ENCODE measurements at regions not wholly inside any gene's neighbourhood (a gene's known extent, or its start where the extent isn't known, plus 50 kb on each side); places are given as distances from the start of the nearest gene placed in this dataset.

DNA sequence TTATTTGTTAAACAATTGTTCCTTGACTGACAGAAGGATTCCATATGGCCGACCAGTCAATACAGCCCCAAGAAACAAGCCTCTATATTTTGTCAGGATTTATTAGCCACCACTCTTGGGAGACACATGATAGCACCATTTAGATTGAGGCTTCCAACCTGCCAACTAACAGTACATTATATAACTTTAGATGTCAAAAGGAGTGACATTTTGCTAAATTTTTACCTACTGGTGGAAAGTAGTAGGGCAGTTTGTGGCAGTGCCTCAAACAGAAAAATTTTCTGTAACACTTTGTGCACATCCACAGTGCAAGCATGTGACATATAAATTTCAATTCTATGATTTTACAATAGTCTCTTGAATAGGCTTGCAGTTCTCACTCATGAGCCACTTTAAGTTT is 464.0 kb downstream of the TRIB2 start:
- no peak for DNase-seq
- Mint-ChIP-seq H3K4me1 (ENCODE audit: low read depth in 2 of 2) (no peaks in the 10 kb centered on the region), H3K27me3 (peaks cover 11% of the 10 kb centered on the region in 2 donors), H3K36me3 (ENCODE audit: insufficient read depth) (peaks cover 2% of the 10 kb centered on the region), H3K27ac (no peak overlapping the region), H3K4me3 (no peak overlapping the region), H3K9me3 (peaks cover 2 to 8% of the 10 kb centered on the region in 2 donors)
- ATAC-seq (replicated peaks): no peak

DNA sequence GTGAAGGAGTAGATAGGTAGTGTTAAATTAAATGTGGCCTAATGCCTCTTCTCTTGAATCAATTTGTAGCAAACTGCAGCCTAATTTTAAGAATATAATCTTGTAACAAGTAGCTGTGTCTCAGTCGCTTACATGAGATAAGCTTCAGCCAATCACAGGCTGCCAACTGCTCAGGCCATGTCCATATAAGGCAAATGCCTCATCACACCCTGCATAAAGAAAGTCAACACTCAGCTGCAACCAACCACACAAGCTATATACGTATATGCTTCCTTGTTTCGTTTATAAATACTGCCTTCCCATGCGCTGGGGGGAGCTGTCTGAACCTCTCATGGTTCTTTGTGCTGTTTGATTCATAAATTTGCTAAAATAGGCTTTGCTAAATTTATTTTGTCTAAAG is 476.3 kb downstream of the TRIB2 start:
- H3K4me1 Mint-ChIP-seq (ENCODE audit: low read depth in 2 of 2): no peaks in the 10 kb centered on the region
- DNase-seq (no peak), ATAC-seq (replicated peaks) (no peak)
- no peak overlapping the region for H3K4me3 Mint-ChIP-seq
- no peaks in the 10 kb centered on the region for H3K9me3 Mint-ChIP-seq
- peaks cover 0 to 8% of the 10 kb centered on the region in 2 donors for H3K27me3 Mint-ChIP-seq
- no peak overlapping the region for H3K27ac Mint-ChIP-seq
- H3K36me3 Mint-ChIP-seq (ENCODE audit: insufficient read depth): no peaks in the 10 kb centered on the region

DNA sequence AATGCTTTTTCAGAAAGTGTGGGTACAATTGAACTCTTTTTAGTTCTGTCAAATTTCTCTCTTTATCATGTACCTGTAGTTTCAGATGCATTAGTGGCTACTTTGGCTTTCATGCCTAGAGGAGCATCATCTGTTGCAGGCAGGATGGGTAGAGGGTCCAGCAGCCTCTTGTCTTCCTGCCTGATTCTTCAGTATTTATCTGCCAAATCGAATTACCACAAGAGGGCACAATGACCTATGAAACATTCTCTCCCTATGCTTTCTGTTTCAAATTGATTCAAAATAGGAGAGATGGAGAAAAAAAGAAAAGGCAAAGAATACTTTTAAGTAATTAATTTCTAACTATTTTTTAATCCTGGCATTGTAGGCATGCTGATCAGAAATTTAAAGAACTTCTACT is 477.2 kb downstream of the TRIB2 start:
- Mint-ChIP-seq H3K4me1 (ENCODE audit: low read depth in 2 of 2) (no peaks in the 10 kb centered on the region), H3K4me3 (no peak overlapping the region), H3K36me3 (ENCODE audit: insufficient read depth) (no peaks in the 10 kb centered on the region), H3K27ac (no peak overlapping the region), H3K27me3 (peaks cover 0 to 8% of the 10 kb centered on the region in 2 donors), H3K9me3 (no peaks in the 10 kb centered on the region)
- no peak for ATAC-seq (replicated peaks)
- DNase-seq: no peak

DNA sequence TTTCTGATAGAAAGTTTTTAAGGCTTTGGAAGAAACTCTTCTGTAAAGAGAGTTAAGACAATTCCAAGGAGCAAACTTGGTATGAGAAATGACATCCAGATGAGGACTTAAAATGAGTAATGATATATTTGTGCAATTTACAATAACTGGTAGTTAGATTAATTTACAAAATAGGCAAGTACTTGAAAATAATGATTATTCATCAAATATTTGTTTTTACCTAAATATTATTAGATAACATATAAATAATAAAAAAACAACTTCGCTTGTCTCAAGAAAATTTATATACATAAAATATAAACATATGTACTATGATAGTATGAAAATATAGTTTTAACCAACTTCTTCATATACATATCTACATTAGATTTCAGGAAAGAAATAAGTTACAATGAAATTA is 478.5 kb downstream of the TRIB2 start:
- Mint-ChIP-seq H3K36me3 (ENCODE audit: insufficient read depth) (no peaks in the 10 kb centered on the region), H3K9me3 (no peaks in the 10 kb centered on the region), H3K27me3 (peaks cover 0 to 8% of the 10 kb centered on the region in 2 donors), H3K27ac (no peak overlapping the region), H3K4me1 (ENCODE audit: low read depth in 2 of 2) (no peaks in the 10 kb centered on the region), H3K4me3 (no peak overlapping the region)
- DNase-seq (no peak), ATAC-seq (replicated peaks) (no peak)

DNA sequence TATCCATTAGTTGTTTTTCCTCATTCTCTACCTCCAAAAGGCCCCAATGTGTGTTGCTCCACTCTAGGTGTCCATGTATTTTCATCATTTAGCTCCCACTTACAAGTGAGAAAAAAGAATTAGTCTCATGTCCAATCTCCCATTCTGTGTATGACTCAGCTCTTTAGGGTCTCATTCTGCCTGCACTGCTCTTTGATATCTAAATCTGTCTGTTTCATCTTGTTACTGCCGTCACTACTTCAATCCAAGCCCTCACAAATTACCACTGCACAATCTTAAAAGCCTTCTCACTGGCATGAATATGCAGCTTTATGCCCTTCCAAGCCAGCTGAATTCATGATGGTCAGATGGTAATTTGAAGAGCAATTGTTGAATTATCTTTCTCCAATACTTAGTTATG is 480.5 kb downstream of the TRIB2 start:
- H3K36me3 Mint-ChIP-seq (ENCODE audit: insufficient read depth): no peaks in the 10 kb centered on the region
- no peak for ATAC-seq (replicated peaks)
- no peaks in the 10 kb centered on the region for H3K9me3 Mint-ChIP-seq
- no peaks in the 10 kb centered on the region for H3K4me1 Mint-ChIP-seq (ENCODE audit: low read depth in 2 of 2)
- no peak overlapping the region for H3K4me3 Mint-ChIP-seq
- no peak for DNase-seq
- no peak overlapping the region for H3K27ac Mint-ChIP-seq
- H3K27me3 Mint-ChIP-seq: peaks cover 0 to 8% of the 10 kb centered on the region in 2 donors

DNA sequence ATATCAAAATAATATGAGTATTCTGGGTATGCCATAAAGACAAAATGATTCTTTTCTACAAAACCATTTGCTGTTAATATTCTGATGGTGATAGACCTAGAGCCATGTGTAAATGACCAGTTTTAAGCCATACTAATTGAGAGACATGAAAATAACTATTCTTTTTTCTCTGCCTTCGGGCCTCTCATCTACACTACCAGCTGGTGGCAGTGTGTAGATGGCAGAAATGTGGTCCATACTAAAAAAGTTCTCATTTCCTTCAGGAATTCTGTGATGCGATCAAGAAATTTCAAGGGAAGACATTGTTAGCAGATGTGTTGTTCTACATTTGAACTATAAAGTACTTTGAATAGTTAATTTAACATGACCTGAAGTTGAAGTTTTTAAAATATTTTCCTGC is 485.2 kb downstream of the TRIB2 start:
- ATAC-seq (replicated peaks) (no peak), DNase-seq (no peak)
- H3K36me3 Mint-ChIP-seq (ENCODE audit: insufficient read depth): no peaks in the 10 kb centered on the region
- H3K9me3 Mint-ChIP-seq: peaks cover 0 to 3% of the 10 kb centered on the region in 2 donors
- no peak overlapping the region for H3K27ac Mint-ChIP-seq
- H3K27me3 Mint-ChIP-seq: peaks cover 0 to 17% of the 10 kb centered on the region in 2 donors
- H3K4me3 Mint-ChIP-seq: no peak overlapping the region
- H3K4me1 Mint-ChIP-seq (ENCODE audit: low read depth in 2 of 2): no peaks in the 10 kb centered on the region

DNA sequence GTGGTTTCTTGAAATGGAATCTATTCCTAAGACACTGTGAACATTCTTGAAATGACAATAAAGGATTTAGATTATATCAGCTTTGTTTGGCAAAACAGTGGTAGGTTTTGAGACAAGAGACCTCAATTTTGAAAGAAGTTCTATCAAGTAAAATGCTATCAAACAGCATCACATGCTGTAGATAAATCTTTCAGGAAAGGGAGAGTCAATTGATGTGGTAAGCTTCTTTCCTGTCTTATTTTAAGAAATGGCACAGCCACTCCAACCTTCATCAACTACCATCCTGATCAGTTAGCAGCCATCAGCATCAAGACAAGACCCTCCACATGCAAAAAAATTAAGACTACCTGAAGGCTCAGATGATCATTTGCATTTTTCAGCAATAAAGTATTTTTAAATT is 495.4 kb downstream of the TRIB2 start:
- Mint-ChIP-seq H3K27me3 (no peaks in the 10 kb centered on the region), H3K9me3 (peaks cover 2 to 11% of the 10 kb centered on the region in 2 donors), H3K36me3 (ENCODE audit: insufficient read depth) (no peaks in the 10 kb centered on the region), H3K27ac (no peak overlapping the region), H3K4me3 (no peak overlapping the region), H3K4me1 (ENCODE audit: low read depth in 2 of 2) (no peaks in the 10 kb centered on the region)
- DNase-seq (no peak), ATAC-seq (replicated peaks) (no peak)

DNA sequence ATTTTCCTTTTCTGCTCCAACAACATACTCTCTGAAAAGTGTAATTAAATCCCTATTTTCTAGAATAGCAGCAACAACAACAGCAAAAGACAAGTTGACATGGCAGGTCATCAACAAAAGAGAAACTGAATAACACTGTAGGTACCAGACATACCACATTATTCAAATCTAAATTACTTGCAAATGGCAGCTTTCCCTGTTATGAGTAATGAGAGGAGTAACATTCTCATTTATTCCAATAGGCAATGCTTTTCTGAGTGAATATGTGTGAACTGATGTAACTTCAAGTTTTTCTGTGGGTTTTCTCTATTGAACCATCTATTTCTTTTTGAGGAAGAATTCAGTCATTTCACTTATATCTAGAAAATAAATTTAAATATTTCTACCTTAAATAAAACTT is 501.5 kb downstream of the TRIB2 start:
- no peak for ATAC-seq (replicated peaks)
- Mint-ChIP-seq H3K27me3 (no peaks in the 10 kb centered on the region), H3K27ac (no peak overlapping the region), H3K4me1 (ENCODE audit: low read depth in 2 of 2) (no peaks in the 10 kb centered on the region), H3K9me3 (peaks cover 4 to 11% of the 10 kb centered on the region in 2 donors), H3K4me3 (no peak overlapping the region), H3K36me3 (ENCODE audit: insufficient read depth) (no peaks in the 10 kb centered on the region)
- no peak for DNase-seq

DNA sequence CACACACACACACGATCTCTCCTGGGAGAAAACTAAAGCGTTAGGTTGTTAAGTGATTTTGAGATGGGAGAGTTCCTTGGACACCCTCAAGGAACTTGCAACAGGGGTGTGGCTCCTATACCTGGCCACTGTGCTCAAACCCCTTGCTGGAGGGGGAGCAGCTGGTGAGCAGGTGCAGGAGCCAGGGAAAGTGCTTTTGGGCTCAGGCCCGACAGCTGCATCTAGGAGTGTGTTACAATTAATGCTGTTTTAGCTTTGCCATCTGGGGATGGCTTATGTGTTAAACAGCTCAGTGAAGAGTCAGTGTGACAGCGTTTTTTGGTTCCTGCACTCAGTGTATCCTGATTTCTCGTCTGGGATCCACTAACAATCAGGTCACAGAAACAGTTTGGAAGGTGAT is 510.8 kb downstream of the TRIB2 start:
- DNase-seq (no peak), ATAC-seq (replicated peaks) (no peak)
- H3K4me3 Mint-ChIP-seq: no peak overlapping the region
- no peaks in the 10 kb centered on the region for H3K4me1 Mint-ChIP-seq (ENCODE audit: low read depth in 2 of 2)
- no peaks in the 10 kb centered on the region for H3K36me3 Mint-ChIP-seq (ENCODE audit: insufficient read depth)
- peaks cover 6 to 9% of the 10 kb centered on the region in 2 donors for H3K27me3 Mint-ChIP-seq
- H3K27ac Mint-ChIP-seq: no peak overlapping the region
- H3K9me3 Mint-ChIP-seq: no peaks in the 10 kb centered on the region

DNA sequence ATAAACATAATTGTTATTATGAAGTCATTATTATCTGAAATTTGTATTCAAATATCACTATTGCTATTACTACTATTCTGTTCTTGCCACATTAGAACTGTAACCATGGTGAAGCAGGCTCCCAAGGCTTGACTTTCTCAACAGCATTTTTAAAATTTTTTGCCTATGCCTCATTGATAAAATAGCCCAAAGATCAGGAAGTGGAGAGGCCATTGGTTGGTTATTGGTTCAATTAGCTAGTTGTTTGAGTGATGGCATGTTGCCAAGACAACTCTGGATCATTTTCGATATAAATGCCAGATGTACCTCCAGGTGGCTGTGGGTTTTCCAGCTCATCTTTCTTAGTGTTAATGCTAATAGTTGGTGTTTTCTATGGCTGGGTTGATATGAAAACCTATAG is 513.5 kb downstream of the TRIB2 start:
- ATAC-seq (replicated peaks) (no peak), DNase-seq (no peak)
- Mint-ChIP-seq H3K27me3 (peaks cover 6 to 9% of the 10 kb centered on the region in 2 donors), H3K9me3 (peaks cover 0 to 1% of the 10 kb centered on the region in 2 donors), H3K27ac (no peak overlapping the region), H3K36me3 (ENCODE audit: insufficient read depth) (no peaks in the 10 kb centered on the region), H3K4me3 (no peak overlapping the region), H3K4me1 (ENCODE audit: low read depth in 2 of 2) (no peaks in the 10 kb centered on the region)

DNA sequence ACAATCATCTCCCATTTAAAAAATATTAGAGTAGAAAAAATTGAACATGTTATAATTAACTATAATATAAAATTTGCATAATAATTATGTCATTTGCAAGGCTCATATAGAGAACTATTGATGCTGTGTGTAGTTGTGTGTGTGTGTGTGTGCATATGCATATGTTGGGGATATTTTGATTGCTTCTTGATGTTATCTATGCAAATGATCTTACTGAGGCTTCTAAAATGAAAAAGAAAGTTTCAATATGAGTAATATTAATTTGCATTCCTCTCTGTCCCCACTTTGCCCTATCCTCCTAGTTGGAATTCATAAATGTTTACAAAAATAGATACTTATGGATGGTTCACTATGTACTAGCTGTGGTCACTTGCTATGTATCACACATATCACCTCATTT is 523.3 kb downstream of the TRIB2 start:
- Mint-ChIP-seq H3K4me3 (no peak overlapping the region), H3K27me3 (no peaks in the 10 kb centered on the region), H3K4me1 (ENCODE audit: low read depth in 2 of 2) (no peaks in the 10 kb centered on the region), H3K9me3 (no peaks in the 10 kb centered on the region), H3K27ac (no peak overlapping the region), H3K36me3 (ENCODE audit: insufficient read depth) (no peaks in the 10 kb centered on the region)
- ATAC-seq (replicated peaks) (no peak), DNase-seq (no peak)

DNA sequence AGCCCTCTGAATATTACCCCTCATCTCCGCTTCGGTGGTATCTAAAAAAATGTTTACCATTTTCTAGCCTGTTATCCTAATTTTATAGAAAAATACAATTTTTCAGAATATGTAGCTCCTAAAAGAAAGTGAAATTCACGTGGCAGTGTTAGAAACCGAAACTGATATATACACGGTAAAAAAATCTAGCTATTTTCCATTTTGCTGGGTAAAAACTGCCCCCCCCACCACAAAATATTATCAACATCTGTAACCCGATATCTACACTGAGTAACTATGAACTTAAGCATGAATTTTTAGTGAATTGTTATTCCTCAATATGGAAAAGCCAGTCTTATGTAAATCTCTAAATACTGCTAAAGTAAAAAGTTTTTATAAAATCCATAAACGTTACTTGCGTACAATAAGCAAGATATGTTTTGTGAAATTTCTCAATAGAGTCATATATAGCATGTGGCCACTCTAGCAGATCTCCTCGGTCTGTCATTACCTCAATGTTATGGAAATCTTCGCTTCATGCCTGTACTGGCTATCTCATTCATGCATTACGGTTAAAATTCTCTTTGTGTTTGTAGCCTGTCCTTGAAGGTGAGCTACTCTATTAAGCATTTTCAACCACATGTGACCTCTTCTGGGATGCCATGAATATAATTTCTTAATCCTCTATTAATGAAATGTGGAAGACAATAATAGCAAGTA is 524.2 kb downstream of the TRIB2 start:
- Mint-ChIP-seq H3K27me3 (no peaks in the 10 kb centered on the region), H3K4me3 (no peak overlapping the region)
- no peak for ATAC-seq (replicated peaks)

DNA sequence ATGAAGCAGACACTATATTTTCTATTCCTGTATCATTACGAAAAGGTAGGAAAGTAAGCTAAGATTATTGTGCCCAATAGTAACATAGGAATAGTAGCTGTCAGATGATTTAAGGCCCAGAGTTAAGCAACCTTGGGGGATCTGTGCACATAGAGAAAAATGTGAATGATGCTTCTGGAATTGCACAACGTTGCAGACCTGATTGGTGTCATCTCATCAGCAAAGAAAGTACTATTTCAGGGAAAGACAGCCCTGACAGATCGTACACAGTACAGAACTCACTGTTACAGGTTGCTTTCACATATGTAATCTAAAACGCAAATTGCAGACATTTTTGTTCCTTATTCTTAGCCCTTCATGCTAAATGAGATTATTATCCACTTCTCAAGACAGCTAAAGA is 535.9 kb downstream of the TRIB2 start:
- H3K4me1 Mint-ChIP-seq (ENCODE audit: low read depth in 2 of 2): no peaks in the 10 kb centered on the region
- no peak for ATAC-seq (replicated peaks)
- H3K27me3 Mint-ChIP-seq: no peaks in the 10 kb centered on the region
- no peak for DNase-seq
- no peak overlapping the region for H3K27ac Mint-ChIP-seq
- no peaks in the 10 kb centered on the region for H3K9me3 Mint-ChIP-seq
- H3K36me3 Mint-ChIP-seq (ENCODE audit: insufficient read depth): no peaks in the 10 kb centered on the region
- no peak overlapping the region for H3K4me3 Mint-ChIP-seq

More for the DNA sequence above, 524.2 kb downstream of the TRIB2 start:
- no peak for DNase-seq
- Mint-ChIP-seq H3K4me1 (ENCODE audit: low read depth in 2 of 2) (no peaks in the 10 kb centered on the region), H3K36me3 (ENCODE audit: insufficient read depth) (no peaks in the 10 kb centered on the region), H3K9me3 (no peaks in the 10 kb centered on the region), H3K27ac (no peak overlapping the region)

DNA sequence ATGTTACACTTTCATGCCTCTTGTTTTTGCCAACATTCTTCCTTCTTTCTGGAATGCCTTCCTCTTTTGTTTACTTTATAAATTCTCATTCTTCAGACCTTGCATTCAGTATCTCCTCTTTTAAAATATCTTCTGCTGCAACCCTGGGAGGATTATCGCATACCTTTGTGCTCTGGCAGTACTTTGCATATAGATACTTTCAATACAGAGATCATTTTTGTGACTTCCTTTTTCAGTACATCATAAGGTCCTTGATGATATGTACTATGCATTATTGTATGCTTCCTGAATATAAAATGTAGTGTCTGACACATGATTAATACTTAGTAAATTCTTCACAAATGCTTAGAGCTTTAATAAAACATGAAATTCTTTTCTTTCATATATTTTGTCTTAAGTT is 538.7 kb downstream of the TRIB2 start:
- Mint-ChIP-seq H3K36me3 (ENCODE audit: insufficient read depth) (no peaks in the 10 kb centered on the region), H3K4me1 (ENCODE audit: low read depth in 2 of 2) (no peaks in the 10 kb centered on the region), H3K9me3 (peaks cover 0 to 7% of the 10 kb centered on the region in 2 donors), H3K4me3 (no peak overlapping the region), H3K27me3 (no peaks in the 10 kb centered on the region), H3K27ac (no peak overlapping the region)
- ATAC-seq (replicated peaks) (no peak), DNase-seq (no peak)

DNA sequence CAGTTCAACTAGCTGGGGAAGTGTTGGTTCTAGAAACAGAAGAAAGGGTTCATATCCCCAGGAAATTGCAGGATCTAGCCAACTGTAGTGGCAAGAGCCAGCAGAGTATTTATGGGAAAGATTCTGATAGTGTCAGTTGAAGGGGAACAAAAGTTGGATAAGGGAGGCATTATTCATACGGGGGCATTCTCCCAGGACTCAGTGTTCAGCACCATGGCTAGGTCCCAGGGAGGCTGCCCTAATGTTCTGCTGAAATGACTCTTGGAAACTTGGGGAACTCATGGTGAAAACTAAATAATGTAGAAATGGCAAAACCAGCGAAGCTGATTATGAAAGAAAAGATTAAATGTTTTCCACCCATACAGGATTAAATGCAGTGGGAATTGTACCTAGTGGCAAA is 543.7 kb downstream of the TRIB2 start:
- H3K4me1 Mint-ChIP-seq (ENCODE audit: low read depth in 2 of 2): no peaks in the 10 kb centered on the region
- H3K36me3 Mint-ChIP-seq (ENCODE audit: insufficient read depth): no peaks in the 10 kb centered on the region
- ATAC-seq (replicated peaks): no peak
- no peaks in the 10 kb centered on the region for H3K27me3 Mint-ChIP-seq
- H3K4me3 Mint-ChIP-seq: no peak overlapping the region
- H3K9me3 Mint-ChIP-seq: peaks cover 2 to 7% of the 10 kb centered on the region in 2 donors
- no peak overlapping the region for H3K27ac Mint-ChIP-seq
- no peak for DNase-seq

All from effector memory CD8-positive, alpha-beta T cell (primary cell).